DMS114 treated with DMSO at 0.1 percent for 48 hours (cell line): ENCODE measurements at regions not wholly inside any gene's neighbourhood (a gene's known extent, or its start where the extent isn't known, plus 50 kb on each side); places are given as distances from the start of the nearest gene placed in this dataset.

Experiments
- DNase-seq: peaks from one replicate; lab custom pipeline; 2025; ENCODE audit not compliant: unreplicated experiment; lab: John Stamatoyannopoulos, UW

DNA sequence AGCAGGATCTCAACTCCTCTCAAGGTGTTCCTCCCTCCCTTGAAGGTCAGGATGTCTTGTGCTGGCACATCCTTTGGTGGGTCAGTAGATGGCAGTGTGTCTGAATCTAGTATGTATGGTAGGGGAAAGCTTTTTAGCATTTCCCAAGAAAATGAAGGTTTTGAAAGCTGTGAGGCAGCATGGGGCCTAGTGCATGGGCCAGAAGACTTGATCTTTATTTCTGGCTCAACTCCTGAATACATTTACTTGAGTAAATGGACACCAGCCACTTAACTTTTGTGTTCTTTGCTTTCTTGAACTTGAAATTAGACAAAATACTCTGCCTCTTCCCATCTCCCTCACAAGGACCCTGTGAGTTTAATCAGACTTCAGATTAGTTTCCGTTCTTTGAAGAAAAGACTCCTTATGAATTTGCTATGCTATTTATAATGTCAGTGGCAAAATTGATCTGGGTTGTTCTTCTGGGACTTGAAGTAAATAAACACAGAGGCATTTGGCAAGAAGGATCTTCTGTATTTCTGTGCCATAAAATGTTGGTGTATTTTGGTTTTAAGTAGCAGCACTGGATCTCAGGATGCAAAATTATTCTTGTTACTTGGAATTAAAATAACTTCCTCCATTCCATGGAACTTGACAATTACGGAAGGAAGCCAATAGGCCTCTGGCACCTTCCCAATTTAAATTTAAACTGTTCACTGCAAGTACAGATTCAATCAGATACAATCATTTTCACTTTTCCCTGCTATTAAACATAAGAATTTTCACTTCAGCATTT is 288.8 kb downstream of the CASP12 start:
- peak; percentile 3 for DNase-seq

DNA sequence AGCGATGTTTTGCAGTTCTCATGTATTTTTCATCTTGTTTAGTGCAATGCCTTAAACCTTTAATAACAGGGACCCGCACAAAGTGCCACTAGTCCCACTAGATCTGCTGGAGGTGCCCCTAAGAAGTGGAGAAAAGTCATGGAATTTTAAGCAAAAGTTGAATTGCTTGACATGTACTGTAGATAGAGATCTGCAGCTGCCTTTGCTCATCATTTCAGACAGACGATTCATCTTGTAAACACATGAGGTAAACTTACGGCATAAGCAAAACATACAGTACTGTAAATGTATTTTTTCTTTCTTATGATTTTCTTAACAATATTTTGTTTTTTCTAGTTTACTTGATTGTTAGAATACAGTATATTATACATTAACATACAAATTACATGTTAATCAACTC is 295.6 kb downstream of the CASP12 start:
- DNase-seq, result no peak

DNA sequence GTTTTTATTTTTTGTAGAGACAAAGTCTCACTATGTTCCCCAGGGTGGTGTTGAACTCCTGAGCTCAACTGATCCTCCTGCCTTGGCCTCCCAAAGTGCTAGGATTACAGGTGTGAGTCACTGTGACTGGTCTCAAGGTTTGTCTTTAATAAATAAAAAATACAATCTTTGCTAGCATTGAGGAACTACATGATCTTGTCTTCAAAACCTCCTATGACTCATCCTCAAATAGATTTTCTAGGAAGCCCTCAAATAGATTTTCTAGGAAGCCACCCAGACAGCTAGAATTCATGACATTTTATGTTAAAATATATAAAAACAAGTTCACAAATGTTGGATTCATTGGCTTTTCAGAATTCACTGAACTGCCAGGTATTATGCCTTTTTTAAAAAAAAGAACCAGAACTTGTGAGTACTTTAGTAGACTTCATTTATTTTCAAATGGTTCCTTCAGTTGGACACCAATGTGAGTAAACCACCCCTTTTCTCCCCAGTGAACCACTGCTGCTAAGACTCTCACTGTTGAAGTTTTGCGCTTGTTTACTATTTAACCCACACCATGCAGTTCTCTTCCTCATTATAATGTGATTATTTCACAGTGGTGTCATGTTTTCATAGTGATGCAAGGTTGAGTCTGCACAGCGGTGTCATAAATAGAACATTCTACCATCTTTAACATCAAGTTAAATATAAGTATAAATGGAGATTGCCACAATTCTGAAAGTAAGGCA is 303.9 kb downstream of the CASP12 start:
- DNase-seq, result no peak

DNA sequence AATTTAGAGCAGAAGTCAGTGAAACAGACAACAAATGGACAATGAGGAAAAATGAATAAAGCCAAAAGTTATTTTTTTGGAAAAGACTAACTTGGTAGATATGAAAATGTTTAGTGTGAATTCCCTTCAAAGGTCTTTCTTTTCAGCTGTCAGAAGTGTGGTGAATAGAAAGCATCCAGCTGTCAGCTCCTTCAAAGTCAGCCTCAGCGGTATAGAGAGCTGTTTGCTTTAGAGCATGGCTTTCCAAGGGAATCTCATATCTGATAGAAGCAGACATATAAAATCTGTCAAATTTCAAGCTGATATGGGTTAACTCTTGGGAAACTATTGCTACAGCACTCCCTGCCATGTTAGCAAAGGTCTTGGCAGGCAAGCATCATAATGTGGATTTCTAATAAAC is 309.3 kb downstream of the CASP12 start:
- no peak for DNase-seq

DNA sequence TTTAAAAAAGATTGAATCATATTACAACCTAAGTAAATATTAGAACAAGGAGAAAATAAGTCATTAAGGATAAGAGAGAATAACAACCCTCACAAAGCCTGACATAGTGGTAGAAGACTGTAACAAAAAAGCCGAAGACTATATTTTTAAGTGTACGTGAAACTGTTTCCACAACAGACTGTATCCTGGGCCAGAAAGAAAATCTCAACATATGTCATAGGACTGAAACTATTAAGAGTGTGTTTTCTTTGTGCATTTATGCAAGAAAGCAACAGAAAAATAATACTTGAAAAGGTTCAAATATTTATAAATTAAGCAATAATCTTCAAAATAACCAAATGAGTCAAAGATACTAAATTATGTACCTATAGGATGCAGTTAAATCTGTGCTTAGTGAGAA is 309.8 kb downstream of the CASP12 start:
- no peak for DNase-seq

DNA sequence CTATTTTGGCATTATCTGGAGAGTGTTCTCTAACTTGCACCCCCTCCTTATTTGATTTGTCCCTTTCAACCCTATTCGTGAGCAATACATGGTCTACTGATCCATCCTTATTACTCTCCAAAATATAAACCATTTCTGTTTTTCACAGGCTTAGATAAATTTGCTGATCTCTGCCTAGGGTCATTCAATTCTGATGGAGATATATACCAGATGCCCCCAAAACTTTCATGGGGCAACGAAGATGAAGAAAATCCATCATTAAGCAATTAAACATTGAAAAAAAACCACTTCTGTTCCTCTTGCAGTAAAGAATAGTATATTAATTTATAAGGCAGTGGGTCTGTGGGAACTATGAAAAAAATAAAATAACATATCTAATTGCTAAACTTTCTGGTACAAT is 313.4 kb downstream of the CASP12 start:
- no peak for DNase-seq

DNA sequence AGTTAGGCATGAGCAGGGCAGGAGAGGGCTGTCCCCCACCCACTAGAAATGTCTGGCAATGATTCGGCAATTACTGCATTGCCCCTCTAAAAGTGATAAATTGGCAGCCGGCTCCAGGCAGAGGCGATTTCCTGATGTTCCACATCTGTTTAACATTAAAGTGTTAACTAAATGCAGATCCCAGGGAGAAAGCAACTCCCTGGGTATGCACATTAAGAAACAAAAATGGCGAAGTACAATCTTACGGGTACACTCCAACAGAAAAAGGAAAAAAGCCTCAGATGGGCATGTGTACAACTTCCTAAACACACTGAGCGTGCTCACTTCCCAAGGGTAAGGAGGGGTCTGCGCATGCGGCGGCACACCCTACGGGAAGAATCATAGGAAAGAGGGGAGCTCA is 314.4 kb downstream of the CASP12 start:
- DNase-seq, result no peak

DNA sequence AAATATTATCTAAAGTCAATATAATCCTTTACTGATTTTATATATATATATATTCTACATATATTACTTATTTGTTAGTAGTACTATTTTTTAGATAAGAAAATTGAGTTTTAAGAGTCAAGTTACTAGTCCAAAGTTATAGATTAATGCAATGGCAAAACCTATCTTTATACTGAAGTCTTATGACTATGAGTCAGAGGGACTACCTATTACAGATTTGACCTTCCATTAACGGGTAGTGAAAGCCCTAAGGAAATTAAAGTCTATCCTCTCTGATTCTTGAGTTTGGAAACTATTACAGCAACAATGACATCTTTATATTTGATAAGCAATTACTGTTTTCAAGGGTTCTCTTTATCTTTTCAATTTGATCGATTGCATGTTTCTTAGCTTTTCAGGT is 315.8 kb downstream of the CASP12 start:
- DNase-seq, result no peak

DNA sequence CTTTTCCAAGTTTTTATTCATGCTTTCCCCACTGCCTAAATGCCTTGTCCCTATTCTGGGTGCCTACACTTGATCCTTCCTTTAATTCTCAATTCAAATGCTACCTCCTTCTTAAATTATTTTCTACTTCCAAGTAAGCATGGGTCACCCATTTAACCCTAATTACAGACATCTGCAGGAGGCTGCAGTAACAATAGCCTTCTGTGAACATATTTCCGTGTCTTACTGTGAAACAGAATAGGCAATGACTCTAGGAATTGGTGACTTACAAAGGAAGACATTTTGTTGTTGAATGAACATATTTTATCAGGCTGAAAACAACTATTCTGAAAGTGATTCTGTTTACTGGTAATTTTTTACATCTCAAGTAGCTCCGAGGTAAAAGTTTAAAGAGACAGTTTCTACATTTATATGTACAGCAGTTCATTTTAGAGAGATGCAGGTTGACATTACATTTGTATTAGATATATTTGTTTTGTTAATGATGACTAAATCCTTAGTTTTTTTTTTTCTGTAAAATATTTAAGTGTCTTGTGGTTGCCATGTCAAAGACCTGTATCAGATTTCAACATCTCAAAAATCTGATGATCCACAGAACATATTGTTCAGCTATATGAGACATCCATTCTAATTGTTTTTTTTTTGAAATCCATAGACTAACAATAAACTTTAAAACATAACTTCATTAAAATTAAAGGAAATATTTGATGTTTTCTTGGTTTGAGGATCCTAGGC is 316.8 kb downstream of the CASP12 start:
- no peak for DNase-seq

DNA sequence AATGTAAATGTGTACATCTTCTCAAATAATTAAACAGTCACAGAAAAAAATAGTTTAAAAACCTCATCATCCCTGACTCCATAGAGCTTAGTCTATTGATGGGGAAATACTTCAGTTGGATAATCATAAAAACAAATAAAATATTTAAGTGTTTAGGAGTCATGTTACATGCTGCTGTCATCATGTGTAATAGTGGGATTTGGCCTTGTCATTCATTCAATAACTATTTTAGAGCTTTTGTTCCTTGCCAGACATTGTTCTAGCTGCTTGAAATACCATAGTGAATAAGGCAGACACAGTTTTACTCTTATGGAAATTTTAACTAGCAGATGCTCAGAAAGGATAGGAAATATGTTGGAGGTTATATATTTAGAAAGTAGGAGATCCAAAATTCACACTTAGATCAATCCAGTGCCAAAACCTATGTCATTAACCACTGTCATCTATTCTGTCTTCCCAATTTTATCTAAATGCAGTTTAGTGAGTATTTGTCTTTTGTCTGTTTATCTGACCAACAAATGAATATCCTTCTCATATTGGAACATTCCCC is 324.7 kb downstream of the CASP12 start:
- DNase-seq, result no peak

DNA sequence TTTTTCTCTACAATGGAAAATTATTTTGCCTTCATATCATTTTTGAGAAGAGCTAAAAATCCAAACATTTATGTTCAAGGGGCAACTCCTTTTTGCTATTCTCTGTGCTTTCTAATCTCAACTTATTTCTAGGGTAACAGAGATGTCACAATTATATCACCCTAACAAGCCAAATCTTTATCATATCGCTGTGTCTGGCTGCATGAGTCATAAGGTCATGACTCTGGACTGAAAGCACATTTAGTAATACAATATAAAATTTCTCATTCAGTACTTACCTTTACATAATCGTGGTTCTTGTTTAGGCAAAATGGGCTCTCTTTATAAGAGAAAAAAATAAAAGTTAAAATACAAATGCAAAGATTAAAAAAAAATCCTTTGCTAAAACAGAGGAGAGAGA is 326.0 kb downstream of the CASP12 start:
- no peak for DNase-seq

DNA sequence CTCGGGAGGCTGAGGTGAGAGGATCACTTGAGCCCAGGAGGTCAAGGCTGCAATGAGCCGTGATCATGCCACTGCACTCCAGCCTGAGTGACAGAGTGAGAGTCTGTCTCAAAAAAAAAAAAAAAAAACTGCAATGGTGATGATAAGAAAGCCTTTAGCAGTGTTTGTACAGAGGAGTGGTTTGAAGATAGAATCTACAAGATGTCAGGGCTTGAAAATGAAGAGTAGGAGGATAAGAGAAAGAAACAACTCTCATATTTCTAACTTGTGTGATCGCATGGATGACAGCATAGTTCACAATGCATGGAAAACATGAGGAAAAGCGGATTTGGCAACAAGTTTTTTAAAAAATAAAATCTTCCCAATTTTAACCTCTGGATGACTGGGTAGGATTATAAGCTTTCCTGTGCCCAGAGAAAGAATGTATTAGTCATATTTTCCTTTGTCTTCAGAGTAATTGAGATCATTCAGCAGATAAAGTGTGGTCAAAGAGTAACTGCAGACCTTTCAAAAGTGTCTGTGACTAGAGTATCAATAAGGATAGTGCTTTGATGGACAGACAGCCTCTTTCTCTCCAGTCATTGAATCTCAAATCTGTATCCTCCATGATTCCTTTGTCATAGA is 328.1 kb downstream of the CASP12 start:
- DNase-seq, result no peak

DNA sequence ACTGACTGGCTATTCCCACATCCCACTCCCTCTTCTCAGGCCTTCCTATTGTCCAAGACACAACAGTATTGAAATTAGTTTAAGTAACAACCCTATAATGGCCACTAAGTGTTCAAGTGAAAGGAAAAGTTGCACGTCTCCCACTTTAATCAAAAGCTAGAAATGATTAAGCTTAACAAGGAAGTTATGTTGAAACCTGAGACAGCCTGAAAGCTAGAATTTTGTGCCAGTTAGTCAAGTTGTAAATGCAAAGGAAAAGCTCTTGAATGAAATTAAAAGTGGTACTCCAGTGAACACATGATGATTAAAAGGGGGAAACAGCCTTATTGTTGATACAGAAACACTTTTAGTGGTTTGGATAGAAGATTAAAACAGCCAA is 332.7 kb downstream of the CASP12 start:
- no peak for DNase-seq

DNA sequence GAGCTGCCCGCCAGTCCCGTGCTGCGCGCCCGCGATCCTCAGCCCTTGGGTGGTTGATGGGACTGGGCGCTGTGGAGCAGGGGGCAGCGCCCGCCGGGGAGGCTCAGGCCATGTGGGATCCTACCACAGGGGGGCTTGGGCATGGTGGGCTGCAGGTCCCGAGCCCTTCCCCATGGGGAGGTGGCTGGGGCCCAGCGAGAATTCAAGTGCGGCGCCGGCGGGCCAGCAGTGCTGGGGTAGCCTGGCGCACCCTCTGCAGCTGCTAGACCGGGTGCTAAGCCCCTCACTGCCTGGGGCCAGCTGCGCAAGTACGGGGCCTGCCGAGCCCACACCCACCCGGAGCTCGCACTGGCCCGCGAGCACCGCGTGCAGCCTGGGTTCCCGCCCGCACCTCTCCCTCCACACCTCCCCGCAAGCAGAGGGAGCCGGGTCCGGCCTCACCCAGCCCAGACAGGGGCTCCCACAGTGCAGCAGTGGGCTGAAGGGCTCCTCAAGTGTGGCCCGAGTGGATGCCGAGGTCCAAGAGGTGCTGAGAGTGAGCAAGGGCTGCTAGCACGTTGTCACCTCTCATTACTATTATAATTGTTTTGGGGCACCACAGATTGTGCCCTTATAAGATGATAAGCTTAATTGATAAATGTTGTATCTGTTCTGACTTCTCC is 333.2 kb downstream of the CASP12 start:
- DNase-seq, result no peak

DNA sequence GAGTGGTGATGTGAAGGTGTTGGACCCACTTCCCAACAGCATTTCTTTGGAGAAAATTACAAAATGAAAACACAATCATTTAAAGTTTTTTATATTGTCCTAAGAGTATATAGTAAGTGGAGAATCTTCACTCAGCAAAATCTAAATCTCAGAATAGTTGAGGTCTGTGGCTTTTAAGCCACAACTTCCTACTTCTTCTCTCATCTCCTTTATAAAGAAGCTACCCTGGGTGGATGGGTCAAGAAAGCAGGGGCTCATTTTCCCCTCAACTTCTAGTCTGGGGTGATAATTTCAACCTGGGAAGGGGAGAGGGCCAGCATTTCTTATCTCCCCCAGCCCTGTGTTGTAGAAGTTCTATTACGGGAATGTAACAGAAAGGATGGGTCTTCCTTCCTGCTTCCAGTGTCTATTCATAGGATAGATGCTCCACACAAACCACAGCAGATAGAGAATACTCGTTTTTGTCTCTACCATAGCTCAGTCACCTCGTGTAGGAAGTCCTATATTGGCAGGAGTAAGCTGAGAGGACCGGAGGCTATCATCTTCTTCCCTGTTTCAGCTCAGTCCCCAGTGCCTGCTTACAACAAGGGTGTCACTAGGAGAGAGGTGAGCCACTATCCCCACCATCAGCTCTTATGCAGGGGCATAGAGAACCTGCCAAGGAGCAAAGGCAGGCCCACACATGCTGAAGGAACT is 341.5 kb downstream of the CASP12 start:
- no peak for DNase-seq

DNA sequence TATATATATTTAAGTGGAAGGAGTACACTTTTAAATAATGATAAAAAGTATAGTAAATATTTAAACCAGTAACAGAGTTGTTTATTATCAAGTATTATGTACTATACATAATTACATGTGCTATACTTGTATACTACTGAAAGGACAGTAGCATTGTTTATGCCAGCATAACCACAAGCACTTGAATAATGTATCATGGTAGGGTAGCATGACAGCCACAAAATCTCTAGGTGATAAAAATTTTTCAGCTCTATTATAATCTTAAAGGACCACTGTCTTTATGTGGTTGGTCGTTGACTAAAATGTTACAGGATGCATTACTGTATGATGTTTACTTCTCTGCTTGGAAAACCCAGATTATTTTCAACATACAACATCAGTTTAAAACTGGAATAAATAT is 349.2 kb downstream of the CASP12 start:
- DNase-seq, result no peak

DNA sequence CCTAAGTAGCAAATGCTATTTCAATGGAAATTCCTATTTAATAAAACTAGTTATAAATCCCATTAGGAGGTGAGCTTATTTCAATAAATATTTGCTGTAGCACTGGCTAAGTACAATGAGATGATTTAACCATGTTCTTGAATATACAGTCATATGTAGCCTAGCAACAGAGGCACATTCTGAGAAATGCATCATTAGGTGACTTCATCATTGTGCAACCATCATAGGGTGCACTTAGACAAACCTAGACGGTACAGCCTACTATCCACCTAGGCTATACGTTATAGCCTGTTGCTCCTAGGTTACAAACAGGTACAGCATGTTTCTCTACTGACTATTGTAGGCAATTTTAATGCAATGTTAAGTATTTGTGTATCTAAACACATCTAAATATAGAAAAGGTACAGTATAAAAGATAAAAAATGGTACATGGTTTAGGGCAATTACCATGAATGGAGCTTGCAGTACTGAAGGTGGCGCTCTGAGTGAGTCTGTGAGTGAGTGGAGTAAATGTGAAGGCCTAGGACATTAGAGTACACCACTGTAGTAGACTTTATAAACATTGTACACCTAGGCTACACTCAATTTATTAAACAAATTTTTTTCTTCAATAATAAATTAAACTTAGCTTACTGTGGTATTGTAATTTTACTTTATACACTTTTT is 350.1 kb downstream of the CASP12 start:
- DNase-seq, result no peak

DNA sequence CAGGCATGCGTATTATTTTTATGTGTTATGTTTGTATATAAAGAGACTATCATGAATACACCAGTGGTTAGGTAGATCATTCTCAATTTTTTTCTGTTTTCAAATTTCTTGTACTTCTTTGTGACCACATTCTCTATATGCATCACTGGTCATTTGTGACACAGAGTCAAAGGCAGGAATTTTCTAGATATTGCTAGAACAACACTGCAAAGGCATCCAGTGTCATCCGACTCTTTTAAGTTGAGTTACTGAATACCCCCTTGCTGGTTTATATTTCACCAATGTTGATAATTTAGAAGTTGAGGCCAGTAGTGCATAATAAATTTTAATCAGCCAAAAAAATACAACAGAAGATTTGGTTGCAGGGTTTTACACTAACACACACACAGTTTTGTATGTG is 351.8 kb downstream of the CASP12 start:
- DNase-seq, result no peak

DNA sequence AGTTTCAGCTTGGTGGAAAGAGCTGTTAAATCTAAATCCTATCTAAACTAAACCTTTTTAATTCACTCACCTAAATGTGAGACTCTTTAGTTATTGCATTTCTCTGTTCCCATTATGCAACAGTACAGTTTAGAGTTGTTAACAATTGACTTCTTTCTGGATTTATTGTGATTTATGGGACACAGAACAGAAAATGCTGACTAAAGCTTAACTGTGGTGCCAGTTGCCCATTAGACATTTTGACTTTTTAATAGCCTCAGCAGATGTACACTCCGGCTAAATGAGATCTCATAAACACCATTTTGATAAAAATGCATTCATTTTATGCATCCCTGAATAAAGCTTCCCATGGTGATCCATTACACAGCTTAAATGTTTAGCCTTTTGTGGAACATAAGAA is 356.6 kb downstream of the CASP12 start:
- DNase-seq, result no peak

DNA sequence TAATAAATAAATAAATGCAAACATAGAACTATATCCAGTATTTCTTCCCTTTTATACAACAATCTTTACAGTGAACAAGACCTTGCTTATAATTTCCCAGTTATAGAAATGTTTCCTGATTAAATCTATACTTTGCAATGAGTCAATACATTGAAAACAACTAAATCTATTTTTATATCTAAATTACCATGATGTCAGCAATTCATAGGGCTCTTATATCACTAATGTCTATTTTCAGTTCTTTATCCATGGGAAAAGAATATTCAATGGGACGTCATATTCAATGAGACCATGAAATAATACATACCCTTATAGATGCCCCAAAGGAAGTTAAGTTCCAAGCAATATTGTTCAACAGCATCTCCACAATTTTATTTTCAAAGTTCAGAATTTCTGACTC is 359.9 kb downstream of the CASP12 start:
- DNase-seq, result no peak
